SKM-1 treated with dmso at 0.1 percent for 144 hours (cell line): ENCODE measurements at regions not wholly inside any gene's neighbourhood (a gene's known extent, or its start where the extent isn't known, plus 50 kb on each side); places are given as distances from the start of the nearest gene placed in this dataset.

Experiments used
- DNase-seq: peaks from one replicate; lab custom pipeline; 2025; ENCODE audit not compliant: unreplicated experiment; lab: John Stamatoyannopoulos, UW

DNA sequence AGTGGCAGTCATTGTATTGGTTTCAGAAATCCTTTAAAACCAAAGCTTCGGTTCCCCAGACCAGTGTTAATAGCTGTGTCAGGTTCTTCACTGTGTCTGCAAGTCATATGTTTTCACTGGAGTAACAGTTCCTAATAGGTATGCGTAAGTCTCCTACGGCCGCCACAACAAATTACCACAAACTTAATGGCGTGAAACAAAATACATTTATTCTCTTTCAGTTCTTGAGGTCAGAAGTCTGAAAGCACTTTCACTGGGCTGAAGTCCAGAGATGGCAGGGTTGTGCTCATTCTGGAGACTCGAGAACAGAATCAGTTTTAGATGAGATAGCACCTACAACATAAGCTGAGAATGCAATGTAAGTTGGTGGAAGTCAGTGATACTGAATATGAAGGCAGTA lies 556.2 kb downstream of the TLE4 start:
- DNase-seq, result no peak

DNA sequence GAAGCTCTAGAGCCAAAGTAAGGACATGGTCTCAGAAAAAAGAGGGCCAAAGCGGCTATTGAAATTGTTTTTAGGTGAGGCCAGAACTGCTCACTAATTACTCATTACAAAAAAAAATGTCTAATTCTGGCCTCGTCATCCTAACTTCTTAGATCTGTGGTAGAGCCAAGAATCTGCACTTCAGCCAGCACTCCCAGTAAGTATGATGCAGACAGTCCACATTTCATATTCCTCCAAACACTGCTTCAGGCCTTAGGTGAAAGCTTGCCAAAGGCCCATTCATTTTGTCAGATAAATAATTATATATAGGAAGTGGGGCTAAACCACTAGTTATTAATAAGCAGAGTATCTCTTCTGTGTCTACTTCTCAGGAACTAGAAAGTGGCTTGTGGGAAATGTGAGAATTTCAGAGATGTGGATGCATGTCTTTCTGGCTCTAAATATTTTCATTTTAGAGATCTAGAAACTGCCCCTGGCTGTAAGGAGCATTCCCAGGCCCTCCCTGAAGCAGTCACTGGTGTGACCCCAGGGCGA lies 554.0 kb downstream of the TLE4 start:
- DNase-seq, result no peak

DNA sequence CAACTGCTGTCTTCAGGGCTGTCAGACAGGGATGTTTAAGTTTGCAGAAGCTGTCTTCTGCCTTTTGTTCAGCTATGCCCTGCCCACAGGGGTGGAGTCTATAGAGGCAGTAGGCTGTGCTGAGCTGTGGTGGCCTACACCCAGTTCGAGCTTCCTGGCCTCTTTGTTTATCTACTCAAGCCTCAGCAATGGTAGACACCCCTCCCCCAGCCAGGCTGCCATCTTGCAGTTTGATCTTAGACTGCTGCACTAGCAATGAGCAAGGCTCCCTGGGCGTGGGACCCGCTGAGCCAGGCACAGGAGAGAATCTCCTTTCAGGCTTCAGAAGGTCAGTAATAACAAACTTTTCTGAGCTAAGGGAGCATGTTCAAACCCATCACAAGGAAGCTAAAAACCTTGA lies 545.3 kb downstream of the TLE4 start:
- DNase-seq, result no peak

DNA sequence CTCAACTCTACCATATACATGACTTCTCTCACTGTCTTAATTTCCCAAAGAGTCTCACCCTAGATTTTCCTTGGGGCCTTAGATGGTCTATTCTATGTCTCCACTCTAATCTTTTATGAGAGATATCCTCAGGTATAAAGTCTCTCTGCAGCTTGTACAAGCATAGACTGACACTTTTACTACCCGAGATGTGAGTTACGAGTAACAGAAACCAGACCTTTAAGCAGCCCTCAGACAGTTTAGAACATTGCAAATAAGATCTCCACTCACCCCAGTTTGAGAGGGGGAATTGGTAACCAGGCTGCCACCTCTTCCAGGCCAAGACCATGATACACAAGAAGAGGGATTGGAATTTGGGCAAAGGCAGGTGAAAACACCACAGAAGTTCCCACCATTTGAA lies 542.5 kb downstream of the TLE4 start:
- DNase-seq, result no peak

DNA sequence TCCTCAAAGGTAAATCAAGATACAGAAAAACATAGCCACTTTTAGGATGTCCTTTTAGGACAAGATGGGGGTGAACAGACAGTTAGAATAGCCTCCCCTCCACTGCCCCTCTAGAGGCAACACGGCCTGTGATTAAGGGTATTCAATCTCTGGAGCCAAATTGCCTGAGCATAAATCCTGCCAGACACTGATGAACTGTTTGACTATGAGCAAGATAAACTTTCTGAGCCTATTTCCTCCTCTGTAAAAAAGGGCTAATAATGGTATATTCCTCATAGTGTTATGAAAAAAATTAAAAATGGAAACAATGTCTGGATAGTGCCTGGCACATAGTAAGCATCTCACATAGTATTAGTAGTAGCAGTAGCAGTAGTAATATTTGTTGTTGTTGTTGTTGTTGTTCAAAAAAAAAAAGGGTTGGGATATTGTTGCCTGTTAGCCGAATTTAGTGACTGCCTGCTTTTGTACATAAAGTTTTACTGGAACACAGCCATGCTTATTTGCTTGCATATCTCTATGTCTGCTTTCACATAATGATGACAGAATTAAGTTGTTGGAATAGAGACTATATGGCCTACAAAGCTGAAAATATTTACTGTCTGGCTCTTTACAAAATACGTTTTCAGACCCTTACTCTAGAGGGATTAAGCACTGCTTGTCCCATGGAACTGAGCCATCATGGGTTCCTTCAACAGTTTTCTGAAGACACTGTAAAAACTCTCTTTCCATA lies 536.3 kb downstream of the TLE4 start:
- no peak for DNase-seq

DNA sequence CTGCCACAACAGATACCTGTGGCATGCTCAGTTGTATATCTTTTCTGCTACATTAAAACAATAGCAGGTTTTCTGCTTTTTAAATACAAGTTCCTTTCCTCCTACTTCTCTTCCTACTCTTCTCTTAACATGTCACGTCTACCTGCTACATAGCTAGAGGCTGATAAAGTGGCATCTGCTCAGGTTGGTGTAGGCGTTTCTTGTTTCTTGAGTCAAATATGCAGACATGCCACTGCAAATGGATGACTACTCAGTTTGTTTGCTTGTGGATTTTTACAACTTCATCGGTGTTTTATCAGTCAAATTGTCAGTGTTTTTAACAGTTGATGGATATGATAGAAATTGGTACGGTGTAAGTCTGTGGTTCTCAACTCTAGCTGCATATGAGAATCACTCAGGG lies 525.7 kb downstream of the TLE4 start:
- no peak for DNase-seq

DNA sequence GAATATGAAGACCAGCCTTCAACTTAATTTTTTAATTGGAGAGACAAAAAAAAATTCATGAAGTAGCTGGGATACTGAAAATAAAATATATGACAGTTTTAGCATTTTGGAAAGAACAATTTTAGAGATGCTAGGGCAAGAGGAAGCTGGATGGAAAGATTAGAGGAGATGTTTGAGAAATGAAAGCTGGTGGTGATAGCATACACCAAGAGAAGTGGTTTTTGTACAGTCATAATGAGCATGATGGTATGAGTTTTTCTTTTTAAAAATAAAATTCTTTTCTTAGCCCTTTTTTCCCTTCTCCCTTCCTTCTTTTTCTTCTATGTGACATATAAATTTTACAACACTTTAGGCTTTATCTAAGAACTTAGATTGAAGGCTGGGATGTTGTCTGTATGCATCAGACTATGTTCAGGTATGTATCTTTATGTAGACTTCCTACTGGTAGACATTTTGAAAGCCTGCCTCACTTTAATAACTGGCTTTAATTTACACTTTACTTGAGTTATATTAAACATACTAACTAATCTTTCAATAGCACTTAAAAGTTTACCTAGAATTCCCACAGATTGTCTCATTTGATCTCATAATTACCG lies 522.5 kb downstream of the TLE4 start:
- DNase-seq, result no peak

DNA sequence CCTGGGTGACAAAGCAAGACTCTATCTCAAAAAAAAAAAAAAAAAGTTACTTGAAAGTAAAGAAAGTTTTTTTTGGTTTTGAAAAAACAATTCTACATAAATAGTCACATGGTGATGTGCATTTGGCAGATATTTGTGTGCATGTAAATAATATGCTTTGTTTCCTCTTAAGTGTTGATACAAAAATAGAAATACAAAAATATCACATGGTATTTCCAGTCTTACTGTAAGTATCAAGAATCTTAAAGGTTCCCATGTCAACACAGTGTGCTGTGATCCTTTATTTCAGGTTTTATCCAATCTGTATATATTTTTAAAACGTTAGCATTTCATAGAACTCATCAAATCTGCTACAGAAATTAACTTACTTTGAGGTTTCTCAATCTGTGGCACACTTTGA lies 521.9 kb downstream of the TLE4 start:
- DNase-seq, result no peak

DNA sequence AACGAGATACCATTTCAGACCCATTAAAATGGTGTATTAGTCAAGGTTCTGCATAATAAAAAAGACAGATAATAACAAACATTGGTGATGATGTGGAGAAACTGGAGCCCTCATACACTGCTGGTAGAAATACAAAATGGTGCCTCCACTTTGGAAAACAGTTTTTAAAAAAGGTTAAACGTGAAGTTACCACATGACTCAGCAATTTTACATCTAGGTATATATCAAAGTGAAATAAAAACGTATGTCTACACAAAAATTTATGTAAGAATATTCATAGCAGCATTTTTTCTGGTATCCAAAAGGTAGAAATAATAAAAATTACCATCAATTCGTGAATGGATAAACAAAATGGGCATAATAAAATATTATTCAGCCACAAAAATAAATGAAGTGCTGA lies 519.8 kb downstream of the TLE4 start:
- DNase-seq, result no peak

DNA sequence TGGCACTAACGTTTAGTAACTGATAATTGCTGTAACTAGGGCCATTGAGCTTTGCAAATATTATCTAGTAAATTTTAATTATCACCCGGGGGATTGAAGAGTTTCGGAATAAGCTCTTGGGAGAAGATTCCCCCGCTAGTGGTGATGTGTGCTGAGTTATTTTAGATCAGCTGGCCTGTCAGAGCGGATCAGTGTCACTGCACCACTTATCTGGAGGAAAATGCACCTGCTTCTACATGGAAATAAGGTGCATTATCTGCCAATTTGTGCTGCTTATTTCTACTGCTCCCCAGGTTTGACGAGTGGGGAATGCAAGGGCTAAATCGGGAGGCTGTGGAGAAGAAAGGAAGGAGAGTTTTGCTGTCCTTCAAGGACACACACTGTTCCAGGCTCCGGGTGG lies 518.6 kb downstream of the TLE4 start:
- no peak for DNase-seq

DNA sequence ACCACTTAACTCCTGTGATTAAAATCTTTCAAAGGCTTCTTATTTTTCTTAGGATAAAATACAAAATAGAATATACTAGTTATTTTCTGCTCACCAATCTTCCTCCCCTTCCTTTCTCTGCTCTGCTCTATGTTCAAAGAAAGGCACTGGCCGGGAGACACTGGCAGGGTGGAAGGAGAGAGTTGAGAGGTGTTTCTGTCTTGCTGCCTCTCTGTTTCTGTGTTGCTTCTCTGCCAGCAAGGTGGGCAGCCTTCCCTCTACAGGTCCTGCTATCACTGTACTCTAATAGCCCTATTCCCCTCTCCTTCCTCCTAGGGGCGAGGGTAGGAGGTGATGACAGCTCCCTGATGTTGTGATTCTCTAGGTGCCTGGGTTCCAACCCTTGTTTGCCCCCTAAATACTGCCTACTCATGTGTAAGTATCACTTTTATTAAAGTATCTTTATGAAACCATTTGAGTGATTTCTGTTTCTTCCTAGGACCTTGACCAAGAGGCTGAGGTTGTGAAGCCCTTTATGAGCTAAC lies 515.1 kb downstream of the TLE4 start:
- no peak for DNase-seq

DNA sequence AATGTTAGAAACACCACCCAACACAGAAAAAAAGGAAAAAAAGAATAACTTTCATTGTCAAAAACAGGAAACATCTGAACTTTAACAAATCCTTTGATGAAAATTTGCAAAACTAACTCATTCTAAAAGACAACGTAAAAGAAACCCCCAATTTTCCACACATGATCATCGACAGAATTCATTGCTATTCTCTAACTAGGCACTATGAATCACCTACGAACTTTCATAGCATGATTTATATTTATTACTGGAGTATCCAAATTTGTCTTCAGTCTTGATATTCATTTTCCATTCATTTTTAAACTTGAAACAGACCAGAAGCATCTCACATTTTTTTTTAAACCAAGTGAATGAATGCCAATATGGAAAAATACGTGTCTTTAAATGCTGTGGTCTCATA lies 514.6 kb downstream of the TLE4 start:
- no peak for DNase-seq

DNA sequence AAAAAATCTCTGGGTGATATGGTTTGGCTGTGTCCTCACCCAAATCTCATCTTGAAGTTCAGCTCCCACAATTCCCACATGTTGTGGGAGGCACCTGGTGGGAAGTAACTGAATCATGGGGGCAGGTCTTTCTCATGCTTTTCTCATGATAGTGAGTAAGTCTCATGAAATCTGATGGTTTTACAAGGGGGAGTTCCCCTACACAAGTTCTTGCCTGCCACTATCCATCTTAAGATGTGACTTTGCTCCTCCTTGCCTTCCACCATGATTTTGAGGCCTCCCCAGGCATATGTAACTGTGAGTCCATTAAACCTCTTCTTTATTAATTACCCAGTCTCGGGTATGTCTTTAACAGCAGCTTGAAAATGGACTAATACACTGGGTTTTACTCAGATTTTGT lies 513.9 kb downstream of the TLE4 start:
- DNase-seq, result no peak

DNA sequence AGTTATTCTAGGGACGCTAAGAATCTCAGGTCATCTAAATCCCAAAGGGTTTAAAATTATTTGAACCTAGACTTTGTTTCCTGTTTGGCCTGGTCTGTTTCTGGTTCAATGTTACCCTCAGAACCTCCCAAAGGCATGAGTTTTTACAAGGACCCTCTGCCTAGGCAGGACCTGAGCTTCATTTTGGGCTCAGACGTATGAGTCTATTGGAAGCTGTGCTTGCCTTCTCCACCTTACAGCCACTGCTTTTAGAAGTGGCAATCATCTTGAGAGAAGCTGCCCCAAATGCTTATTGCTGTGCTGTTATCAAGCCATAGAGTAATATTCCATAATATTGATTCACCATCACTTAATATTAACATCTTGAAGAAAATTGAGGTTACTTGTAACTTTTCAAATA lies 510.4 kb downstream of the TLE4 start:
- DNase-seq, result no peak

DNA sequence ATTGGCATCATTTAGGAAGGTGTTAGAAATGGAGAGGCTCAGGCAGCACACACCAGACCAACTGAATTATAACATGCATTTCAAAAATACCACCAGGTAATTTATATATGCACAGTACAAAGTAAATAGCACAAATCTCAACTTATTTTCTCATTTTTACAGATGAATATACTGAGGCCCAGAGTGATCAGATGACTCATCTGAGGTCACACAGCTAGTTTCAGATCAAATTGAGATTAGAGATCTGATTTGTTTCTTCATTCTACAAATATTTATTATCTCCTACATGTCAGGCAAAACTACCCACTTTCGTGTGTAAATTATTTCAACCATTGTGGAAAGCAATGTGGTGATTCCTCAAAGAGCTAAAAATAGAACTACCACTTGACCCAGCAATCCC lies 507.1 kb downstream of the TLE4 start:
- no peak for DNase-seq

DNA sequence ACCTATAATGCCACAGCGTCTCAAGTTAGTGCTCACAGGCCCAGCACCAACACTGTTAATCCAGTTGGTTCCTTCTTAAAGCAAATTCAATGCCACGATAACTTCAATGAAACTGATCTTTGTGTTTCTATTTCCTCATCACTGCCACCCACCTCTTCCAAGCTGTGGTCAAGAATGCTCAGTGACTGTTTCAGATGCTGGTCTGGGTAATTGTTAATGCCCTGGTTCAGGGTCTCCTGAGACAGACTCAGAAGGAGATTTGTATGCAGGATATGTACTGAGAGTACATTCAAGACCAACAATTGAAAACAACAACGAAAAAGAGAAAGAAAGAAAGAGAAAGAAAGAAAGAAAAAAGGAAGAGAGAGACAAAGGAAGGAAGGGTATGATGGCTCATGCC lies 505.3 kb downstream of the TLE4 start:
- DNase-seq, result no peak

DNA sequence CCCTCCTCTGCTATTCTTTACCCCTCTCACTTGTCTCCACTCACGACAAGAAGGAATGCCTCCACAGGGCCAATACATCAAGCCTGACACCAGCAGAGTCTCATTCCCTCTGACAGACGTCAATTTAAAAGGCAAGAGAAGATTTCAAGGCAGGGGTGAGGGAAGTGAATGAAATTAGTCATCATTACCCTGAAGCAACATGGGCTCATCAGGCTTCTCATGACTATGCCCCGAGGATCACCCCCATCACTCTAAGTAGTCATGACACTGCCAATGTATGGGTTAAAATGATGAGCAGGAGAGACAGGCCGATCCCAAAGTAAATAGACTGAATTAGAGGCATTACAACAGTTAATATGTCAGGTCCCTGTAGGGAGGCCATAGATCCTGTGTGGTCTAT lies 504.4 kb downstream of the TLE4 start:
- no peak for DNase-seq

DNA sequence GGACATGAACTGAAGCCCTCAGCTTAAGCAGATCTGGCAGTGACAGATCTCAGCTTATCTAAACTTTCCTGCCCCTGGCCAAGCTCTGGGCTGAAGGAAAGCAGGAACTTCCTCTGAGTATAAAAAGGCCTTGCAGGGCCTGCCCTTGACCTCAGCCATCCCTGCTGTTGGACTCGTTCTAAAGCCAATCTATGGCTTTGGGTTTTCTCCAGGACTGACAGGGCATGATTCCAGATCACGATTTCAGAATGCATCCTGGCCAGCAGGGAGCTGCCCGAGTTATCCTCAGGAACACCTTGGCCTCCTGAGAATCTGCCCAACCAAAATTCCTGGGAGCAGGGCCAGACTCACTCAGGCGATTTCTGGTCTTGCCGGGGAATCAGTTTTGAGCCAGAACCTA lies 502.7 kb downstream of the TLE4 start:
- no peak for DNase-seq

DNA sequence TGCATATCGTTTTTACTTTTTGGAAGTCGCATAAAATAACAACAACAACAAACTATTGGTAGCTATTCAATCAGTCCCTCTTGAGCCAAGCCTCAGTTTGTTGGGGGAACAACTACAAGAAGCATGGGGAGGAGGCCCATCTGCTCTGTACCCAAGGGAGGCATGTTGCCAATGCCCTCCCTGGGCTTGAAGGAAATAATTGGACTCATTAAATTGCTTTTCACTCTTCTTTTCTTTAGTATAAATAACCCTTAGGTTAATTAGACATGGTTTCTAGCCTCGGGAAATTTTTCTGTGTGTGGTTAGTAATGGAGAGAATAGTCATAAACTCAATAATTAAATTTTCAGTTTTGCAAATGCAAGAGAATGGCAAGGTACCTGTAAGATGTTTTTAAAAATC lies 500.7 kb downstream of the TLE4 start:
- no peak for DNase-seq

DNA sequence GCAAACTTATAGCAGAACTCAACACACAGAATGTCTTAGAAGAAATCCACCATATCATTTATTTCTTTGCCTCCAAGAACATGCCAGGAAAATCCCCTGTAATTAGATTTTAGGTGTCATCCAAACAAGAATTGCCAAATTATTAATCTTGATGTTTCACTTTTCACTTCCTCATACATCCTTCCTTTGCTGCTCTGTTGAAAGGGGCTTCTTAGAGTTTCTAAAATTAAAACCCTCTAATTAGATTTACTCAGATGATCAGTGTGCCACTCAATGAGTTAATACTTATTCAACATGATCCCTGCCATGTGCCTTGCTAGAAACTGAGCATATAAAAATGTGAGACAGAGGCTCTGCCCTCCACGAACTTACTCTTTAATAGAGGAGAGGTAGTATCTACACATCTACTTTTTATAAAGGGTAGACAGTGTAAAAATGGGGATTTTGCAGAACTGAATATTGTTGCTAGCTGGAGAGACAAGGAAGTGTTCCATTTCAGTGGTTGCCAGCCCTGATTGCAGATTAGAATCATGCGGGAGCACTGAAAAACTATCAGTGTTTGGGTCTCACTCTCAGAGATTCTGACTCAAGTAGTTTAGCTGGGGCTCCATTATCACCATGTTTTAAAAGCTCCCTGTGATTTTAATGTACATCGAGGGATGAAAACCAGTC lies 498.4 kb downstream of the TLE4 start:
- DNase-seq, result no peak

DNA sequence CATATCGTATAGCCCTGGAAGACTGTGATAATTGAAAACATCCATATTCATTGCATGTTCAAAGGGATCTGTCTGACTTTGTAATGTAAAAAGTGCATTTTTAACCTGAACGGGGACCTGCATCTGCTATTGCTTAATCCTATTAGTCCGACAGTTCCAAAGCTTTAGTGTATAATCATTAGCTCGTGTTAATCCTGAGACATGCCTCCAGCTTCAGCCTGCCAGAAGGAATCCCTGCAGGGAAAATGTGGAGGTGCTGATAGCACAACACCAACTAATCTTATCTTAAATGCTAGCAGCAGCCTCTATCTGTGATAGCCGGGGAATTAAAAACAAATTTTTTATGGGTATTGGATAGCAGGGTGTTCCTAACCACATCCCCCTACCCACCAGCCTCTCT lies 495.2 kb downstream of the TLE4 start:
- no peak for DNase-seq

DNA sequence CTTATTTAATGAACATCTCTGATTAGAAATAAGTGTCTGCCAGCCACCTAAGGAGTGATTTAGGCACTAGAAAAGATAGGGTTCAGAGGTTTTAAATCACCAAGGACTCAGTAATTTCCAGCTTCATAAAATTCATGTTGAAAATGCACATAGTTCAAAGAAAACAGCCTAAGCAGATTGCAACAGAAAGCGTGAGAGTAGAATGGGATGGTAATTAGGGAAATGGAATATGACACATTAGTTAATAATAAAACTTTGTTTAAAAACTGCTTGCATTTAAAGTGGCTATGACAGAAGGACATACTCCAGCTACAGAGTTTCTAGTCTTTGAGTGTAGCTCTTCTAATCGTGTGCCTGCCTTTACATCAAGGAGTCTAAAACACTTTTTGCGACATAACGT lies 490.8 kb downstream of the TLE4 start:
- DNase-seq, result no peak
